GM19455 (cell line): ENCODE measurements at regions not wholly inside any gene's neighbourhood (a gene's known extent, or its start where the extent isn't known, plus 50 kb on each side); places are given as distances from the start of the nearest gene placed in this dataset.
"Not testable (repeated sequence)": the region's sequence is repeated elsewhere in the genome, so short reads cannot be mapped to it uniquely, and the experiment has no call there.

Experiments used
- ATAC-seq: cut with Tn5 transposase; IDR thresholded peaks from one replicate; pipeline ENCODE4 v1.9.1; 2021; ENCODE audit not compliant: unreplicated experiment

DNA sequence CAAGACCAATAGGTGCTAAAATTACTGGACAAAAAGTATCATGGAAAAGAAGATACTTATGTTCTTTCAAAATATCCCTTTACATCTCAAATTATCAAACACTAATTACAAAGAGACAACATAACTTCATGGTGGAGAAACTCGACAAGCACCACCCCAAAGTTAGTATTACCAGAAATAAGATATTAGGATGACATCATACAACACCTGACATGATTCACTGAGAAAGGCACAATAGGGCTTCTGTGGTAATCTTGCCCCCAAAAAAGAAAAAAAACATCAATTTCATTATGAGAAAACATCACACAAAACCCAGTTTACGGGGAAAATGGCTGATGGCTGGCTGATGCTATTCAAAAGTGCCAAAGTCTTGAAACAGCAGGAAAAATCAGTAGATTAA lies 1781.7 kb upstream of the PCDH10 start:
- ATAC-seq: no peak

DNA sequence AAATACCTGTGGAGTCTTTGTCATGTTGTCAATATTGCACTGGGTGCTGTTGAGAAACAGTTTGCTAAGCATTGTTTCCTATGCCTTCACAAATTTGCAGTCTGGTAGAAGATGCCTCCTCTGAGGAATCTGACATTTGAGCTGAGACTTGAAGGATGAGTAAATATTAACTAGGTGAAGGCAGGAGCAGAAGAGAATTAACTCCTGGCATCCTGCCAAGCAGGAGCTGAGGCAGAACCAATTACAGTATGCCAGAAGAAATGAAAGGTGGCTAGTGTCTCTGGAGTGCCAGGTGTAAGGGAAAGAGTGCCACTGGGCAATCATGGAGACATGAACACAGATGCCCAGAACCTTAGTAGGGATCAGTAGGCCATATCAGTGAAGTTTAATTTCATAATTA lies 1778.2 kb upstream of the PCDH10 start:
- ATAC-seq: no peak

DNA sequence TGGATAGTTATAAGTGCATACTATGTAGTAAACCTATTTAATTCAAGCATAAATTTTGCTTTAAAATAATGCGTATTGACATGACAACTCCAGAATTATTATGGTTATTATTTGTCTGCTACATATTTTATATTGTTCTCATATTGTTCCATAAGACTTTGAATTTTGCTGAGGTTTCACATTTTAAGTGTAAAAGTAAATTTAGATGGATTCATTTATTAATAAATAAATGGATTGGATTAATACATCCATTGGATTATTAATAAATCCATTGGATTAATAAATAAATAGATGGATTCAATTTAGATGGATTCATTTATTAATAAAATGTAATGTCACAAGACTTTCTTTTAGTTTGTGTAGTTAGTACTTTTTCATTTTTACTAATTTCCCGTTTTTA lies 1768.0 kb upstream of the PCDH10 start:
- ATAC-seq: no peak

DNA sequence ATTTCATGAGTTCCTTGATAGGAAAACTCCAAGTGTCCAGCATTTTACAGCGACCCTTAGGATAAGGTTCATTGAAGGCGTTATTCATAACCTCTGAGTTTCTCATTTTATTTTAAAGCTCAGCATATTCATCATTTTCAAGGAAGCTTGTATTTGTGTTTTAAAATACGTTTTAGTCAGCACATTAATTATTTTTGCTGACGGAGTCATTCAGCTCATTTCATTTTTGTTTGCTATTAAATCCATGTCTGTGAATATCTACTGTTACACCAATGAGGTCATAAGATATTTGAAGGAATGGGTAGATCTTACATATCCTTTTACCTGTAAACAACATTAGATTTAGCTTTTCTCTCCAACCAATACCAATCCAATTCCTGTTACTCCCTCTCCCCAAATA lies 1766.3 kb upstream of the PCDH10 start:
- no peak for ATAC-seq

DNA sequence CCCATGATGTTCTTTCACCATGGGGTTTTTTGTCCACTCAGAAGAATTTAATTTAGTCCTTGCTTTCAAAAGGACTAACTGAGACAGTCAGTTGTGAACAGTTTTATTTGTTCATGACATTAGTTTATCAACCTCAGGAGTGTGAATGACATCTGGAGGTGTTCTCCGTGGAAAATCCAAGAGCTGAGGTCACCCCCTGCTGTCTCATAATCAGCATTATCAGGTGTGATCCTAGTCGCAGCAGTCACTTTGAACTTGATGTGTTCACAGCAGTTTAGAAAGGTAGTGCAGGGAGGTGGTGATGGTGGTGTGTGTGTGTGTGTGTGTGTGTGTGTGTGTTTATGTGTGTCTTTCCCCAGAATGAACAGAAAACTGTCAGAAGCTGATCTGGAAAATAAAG lies 1760.8 kb upstream of the PCDH10 start:
- ATAC-seq: no peak

DNA sequence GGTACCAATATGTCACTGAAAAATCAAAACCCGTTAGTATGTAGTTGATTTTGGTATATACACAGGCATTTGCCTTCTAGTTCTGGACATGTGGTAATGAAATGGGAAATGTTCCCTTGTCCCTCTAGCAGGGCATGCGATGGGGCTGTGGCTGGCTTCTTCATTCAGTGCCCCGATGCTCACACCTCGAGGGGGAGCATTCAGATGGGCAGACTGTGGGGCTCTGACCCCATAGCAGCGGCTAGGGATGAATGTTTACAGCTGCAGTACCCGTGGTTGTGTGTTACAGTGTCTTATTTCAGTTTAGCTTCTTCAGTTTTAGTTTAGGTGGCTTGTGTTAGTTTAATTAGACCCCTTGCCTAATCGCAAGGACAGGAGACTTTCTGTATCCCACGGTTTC lies 1741.0 kb upstream of the PCDH10 start:
- ATAC-seq: no peak

DNA sequence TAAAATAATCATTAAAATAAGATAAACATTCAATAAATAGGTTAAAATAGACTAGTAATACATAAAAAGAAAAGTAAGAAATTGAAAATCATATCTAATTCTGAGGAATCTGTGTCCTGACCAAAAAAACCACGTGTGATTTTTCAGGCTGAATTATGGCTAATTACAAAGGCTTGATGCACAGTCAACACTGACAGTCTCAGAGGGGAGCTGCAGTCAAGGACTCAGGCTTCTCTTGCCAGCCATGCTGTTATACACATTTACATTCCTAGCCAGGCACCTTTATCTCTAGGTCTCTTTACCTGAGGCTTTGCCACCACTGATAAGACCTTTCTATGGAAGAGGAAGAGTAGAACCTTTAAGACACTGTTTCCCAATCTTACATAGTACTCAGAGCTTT lies 1737.7 kb upstream of the PCDH10 start:
- no peak for ATAC-seq

DNA sequence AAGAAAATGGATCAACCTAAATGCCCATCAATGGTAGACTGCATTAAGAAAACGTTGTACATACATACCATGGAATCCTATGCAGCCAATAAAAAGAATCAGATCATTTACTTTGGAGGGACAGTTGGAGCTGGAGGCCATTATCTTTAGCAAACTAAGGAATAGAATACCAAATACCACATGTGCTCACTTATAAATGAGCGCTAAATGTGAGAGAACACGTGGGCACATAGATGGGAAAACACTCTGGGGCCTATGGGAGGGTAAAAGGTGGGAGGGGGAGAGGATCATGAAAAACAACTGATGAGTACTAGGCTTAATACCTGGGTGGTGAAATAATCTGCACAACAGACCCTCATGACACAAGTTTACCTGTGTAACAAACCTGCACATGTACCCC lies 1729.9 kb upstream of the PCDH10 start:
- ATAC-seq: no peak

DNA sequence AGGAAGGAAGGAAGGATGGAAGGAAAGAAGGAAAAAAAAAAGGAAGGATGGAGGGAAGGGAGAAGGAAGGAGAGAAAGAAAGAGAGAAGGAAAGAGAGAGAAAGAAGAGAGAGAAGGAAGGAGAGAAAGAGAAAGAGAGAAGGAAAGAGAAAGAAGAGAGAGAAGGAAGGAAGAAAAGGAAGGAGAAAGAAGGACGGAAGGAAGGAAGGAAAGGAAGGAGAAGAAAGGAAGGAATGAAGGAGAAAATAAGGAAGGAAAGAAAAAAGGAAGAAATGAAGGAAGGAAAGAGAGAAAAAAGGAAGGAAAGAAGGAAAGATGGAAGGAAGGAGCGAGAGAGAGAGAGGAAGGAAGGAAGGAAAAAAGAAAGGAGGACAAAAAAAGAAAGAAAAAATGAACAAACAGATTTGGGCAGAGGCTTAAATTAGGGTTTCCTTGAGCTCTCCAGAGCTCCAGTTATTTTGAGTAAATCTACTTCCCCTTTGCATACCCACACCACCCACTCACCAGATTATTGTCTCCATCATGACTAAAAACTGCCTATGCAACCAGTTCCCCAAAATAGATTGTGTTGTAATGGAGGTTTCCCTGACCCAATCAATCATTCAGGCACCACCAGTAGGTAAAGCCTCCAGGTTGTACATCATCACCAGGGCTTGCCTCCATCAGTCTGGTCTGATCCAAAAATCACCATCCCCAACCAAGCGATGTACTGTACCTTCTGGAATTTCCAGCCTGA lies 1722.9 kb upstream of the PCDH10 start:
- no peak for ATAC-seq

DNA sequence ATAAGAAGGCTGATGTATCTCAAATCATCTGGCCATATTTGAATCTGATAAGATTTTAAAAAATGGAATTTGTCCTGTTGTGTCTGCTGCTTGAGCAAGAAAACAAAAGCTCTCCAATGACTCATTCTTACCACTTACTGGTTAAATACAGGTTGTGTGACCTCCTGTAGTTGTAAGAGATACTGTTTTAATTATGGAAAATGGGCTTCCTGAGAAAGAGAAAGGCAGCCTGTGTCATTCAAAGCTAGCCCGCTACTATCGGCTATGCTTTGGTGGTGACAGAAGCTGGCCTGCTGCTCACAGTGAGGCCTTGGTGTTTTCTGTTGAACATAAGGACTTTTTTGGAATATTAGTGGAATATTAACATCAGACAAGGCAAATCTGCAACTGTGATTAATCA lies 1722.1 kb upstream of the PCDH10 start:
- no peak for ATAC-seq

DNA sequence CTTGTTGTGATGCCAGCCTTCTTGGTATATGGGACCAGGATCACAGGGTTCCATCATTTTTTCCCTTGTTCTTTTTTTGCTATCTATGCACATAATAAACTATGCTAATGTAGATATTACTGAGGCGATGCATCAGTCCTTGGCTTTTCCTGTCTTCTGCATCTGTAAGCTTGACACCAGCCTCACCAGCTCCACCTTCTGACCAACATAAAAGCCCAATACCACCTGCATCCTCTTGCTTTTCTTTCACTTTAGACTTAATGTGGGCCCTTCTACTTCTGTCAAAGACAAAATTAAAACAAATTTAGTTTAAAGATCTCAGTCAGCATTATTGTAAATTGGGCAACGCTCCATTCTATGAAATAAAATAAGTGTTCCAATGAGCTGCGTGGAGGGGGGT lies 1718.8 kb upstream of the PCDH10 start:
- no peak for ATAC-seq

DNA sequence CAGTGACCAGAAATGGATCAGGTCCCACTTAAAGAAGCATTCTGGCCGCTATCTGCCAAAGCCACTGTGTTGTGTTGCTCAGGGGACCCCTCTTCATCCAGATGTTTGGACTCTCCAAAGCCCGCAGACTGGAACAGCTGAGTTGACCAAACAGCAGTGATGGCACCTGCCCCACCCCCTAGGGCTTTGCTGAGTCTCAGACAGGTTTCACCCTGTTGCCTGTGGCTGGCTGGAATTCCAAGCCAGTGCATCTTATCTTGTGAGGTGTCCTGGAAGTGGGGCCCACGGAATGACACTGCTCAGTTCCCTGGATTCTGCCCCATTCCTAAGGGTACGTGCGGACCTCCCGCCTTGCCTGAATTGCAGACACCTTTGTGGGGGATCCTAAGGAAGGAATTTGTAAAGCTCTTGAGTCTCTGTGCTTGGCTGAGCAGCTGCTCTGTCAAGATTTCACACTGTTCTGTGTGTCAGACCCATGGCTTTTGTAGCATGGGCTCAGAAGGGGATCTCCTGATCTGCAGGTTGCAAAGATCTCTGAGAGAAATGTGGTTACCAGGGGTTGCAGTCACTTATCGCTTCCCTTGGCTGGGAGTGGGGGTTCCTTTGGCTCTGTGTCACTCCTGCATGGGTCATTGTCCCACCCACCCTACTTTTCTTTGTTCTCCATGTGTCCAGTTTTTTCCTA lies 1707.9 kb upstream of the PCDH10 start:
- ATAC-seq: no peak

DNA sequence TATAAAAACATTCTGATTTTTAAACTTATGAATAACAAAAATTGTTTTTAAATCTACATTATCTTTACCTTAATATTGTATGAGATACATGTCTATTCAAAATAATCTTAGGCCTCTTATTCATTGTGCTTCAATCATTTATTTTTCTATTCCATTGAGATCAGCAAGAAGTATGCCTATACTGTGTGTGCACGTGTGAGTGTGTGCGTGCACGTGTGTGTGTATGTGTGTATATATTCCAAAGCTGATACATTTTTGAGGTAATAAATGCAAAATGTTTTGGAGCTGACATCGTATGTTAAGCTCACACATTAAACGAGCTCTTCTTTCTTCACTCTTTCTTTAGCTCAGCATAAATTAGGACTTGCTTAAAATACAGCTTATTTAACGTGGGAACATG lies 1701.2 kb upstream of the PCDH10 start:
- no peak for ATAC-seq

DNA sequence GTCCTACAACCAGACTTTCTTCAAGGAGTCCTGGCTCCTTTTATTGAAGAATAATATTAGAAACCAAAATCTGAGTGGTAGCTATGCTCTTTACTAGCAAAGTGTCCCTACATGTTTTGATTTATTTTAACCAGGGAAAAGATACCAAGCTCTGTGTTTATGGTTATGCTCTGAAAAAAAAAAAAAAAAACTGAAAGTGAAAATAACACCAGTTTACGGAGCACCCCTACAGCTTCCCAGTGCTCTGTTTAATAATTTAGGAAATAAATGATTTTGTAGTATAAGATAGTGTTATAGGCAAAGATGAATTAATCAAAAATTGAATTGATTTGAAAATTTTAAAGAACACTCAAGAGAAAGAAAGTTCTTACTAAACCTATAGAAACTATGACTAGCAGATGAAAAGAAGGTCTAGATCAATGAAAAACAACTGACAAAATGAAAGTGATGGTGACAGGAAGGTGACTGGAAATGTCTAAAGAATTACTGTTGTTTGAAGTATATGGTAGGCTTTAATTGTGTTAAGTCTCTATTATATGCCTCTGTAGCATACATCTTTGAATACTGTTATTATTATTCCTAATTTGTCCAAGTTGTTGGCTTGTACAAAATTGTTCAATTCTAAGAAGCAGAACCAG lies 1698.4 kb upstream of the PCDH10 start:
- no peak for ATAC-seq

DNA sequence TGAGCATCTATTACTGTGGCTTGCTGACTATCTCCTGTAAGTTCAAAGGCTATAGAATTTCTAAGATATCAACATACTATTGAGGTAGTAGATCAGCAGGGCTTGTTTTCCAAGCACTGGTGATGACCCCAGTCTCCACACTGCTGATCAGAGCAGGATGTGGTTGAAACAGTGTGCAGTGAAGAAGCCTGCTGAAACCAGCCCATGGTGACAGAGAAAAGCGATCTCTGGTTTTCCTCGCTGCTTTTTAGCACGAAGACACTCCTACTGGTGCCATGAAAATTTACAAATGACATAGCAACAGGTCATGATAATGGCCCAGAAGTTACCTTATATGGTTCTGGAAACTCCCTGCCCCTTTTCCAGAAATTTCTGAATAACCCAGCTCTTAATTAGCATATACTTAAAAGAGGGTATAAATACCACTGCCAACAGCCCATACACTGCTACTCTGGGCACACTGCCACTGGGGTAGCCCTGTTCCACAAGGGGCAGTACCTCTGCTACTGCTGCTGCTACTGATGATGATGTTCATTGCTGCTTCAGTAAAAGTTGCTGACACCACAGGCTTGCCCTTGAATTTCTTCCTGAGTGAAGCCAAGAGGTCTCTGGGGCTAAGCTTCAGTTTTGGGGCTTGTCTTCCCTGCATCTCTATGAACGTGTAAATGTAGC lies 1689.5 kb upstream of the PCDH10 start:
- ATAC-seq: no peak

DNA sequence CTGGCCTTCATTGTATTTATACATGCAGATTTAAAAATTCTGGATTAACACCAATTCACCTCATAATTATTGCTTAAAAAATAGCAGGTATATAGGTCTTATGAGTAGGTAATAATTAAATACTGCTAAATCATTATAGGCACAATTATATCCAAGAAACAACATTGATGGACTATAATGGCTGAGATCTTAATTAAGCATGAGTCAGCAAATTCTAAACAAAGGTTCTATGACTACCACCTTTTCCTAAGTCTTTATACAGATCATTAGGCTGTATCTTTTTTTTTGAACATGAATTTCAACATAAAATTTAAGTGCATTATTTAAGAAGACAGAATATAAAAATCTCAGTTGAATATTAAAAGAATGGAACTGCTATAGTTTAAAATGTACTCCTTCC lies 1678.7 kb upstream of the PCDH10 start:
- no peak for ATAC-seq

DNA sequence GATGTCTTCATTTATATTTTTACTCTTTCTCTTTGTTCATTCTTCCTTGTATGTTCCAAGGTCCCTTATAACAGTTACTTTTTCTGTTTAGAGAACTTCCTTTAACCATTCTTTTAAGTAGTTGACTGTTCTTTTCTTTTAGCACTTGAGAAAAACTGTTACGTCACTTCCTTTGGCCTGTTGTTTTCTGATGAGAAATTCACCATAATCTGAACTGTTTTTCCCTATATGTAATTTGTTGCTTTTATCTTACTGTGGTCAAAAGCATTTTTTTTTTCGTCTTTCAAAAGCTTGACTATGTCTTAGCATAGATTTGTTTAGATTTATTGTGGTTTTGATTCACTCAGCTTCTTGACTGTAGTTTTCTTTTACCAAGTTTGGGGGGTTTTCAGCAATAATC lies 1660.3 kb upstream of the PCDH10 start:
- ATAC-seq: no peak

DNA sequence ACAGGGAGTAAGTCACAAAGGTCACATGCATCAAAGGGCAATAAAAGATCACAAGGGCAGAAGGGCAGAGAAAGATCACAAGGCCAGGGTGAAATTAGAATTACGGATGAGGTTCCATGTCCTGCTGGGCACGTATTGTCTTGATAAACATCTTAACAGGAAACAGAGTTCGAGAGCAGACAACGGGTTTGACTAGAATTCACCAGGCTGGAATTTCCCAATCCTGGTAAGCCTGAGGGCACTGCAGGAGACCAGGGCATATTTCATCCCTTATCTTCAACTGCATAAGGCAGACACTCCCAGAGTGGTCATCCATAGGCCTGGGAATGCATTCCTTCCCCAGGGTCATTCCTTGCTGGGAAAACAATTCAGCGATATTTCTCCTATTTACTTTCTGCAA lies 1652.9 kb upstream of the PCDH10 start:
- ATAC-seq: not testable (repeated sequence)

DNA sequence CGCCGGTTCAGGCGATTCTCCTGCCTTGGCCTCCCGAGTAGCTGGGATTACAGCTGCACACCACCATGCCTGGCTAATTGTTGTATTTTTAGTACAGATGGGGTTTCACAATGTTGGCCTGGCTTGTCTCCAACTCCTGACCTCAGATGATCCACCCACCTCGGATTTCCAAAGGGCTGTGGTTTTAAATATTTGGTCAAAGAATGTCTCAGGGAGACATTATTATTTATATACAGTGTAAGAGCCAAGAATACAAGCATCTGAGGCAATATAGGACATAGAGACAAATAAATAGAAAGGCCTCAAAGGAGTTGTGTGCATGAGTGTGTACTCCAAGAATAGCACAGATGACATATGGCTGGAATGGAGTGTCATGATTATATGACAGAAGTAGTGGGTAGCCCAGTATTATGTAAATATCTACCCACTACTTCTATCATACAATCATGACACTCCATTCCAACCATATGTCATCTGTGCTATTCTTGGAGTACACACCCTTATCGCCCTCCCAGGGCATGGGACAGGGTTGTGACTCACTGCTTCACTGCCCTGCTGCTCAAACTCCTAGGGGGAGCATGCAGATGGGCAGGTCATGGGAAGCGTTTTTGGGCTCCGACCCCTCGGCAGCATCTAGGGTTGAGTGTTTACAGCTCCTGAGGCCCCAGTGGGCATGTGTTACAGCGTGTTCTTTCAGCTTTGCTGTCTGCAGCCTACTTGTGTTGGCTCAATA lies 1649.8 kb upstream of the PCDH10 start:
- no peak for ATAC-seq

DNA sequence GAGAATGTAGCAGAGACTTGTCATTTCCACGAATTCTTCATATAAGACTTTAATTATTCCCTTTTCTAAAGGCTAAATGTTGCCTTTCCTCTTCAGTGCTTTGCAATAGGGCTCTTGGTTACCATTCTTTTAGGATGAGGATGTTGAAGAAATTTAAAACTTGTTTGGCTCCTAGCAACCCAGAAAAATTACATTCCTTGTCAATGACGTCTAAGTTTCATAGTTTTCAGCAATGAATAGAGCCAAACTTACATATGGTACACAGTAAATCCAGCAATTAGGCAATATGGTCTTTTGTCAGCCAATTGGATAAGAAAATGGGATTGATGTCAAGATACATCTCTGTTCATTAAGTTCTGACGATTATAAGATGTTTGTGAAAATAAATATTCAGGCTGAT lies 1639.6 kb upstream of the PCDH10 start:
- ATAC-seq: no peak

DNA sequence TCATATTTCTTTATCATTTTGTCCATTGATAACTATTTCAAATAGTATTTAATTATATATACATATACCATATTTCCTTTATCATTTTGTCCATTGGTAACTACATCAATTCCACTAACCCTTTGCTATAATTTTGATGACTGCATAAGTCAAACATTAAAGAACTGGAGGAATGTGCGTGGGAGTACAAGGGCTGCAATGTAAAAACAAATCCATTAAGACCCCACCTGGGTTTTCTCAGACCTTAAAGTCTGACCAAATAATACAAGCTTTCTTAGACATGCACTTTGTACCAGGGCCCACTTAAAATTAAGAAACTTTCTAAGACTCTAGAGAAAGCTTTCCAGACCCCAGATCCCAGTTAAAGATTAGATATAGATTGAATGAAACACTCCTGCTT lies 1622.4 kb upstream of the PCDH10 start:
- ATAC-seq: no peak
